ENCODE measurements at regions not wholly inside any gene's neighbourhood (a gene's known extent, or its start where the extent isn't known, plus 50 kb on each side); places are given as distances from the start of the nearest gene placed in this dataset.

- Histone ChIP-seq H3K27me3 (ENCODE audit: low read length) (no peaks in the 10 kb centered on the region), H3K9me3 (ENCODE audit: insufficient read depth, low read length) (no peaks in the 10 kb centered on the region), H2AFZ (ENCODE audit: low read depth, low read length, severe bottlenecking) (no peak overlapping the region), H4K20me1 (ENCODE audit: low read depth, low read length) (no peaks in the 10 kb centered on the region), H3K79me2 (ENCODE audit: insufficient read depth, low read length) (no peaks in the 10 kb centered on the region), H3K9ac (ENCODE audit: low read length) (no peak overlapping the region), H3K4me2 (ENCODE audit: low read depth, low read length, poor library complexity, severe bottlenecking) (no peak overlapping the region), H3K36me3 (ENCODE audit: low read length) (no peaks in the 10 kb centered on the region), H3K4me3 (ENCODE audit: insufficient read depth, low read length, poor library complexity, severe bottlenecking) (no peak overlapping the region), H3K9me2 (replicated peaks; ENCODE audit: insufficient read depth, low read length) (no peaks in the 10 kb centered on the region), H3K27ac (ENCODE audit: low read depth, low read length) (no peak overlapping the region), H3F3A (ENCODE audit: insufficient read depth) (no peaks in the 10 kb centered on the region)
- TF ChIP-seq CTCF (IDR thresholded peaks at IDR 0.05; ENCODE audit: insufficient read depth, low read length, poor library complexity, severe bottlenecking) (no peak), EZH2phosphoT487 (conservative IDR thresholded peaks at IDR 0.05; ENCODE audit: low read length) (no peak)
Measured at GRCh38 chr6:14625173-14625895, 507.8 kb downstream of the CD83 start.

DNA sequence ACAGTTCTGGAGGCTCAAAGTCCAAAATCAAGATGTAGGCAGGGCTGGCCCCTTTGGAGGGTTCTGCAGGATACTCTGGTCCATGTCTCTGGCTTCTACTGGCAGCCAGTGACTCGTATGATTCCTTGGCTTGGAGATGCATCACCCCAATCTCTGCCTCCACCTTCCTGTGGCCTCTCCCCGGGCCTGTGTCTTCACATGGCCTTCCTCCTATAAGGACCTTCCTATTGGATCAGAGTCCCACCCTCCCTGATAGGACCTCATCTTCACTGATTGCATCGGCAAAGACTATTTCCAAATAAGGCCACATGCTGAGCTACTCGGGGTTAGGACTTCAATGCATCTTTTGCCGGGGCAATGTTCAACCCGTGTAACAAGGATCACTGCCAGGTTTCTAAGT, 509.0 kb downstream of the CD83 start:
- Histone ChIP-seq H3K9me3 (ENCODE audit: insufficient read depth, low read length) (no peaks in the 10 kb centered on the region), H3K36me3 (ENCODE audit: low read length) (no peaks in the 10 kb centered on the region), H3K4me3 (ENCODE audit: insufficient read depth, low read length, poor library complexity, severe bottlenecking) (no peak overlapping the region), H2AFZ (ENCODE audit: low read depth, low read length, severe bottlenecking) (no peak overlapping the region), H3K79me2 (ENCODE audit: insufficient read depth, low read length) (no peaks in the 10 kb centered on the region), H4K20me1 (ENCODE audit: low read depth, low read length) (no peaks in the 10 kb centered on the region), H3K9me2 (replicated peaks; ENCODE audit: insufficient read depth, low read length) (no peaks in the 10 kb centered on the region), H3K4me2 (ENCODE audit: low read depth, low read length, poor library complexity, severe bottlenecking) (no peak overlapping the region), H3K9ac (ENCODE audit: low read length) (no peak overlapping the region), H3K27me3 (ENCODE audit: low read length) (no peaks in the 10 kb centered on the region), H3K27ac (ENCODE audit: low read depth, low read length) (no peak overlapping the region), H3F3A (ENCODE audit: insufficient read depth) (no peaks in the 10 kb centered on the region)
- no peak for TF ChIP-seq CTCF (IDR thresholded peaks at IDR 0.05; ENCODE audit: insufficient read depth, low read length, poor library complexity, severe bottlenecking)
- no peak for TF ChIP-seq EZH2phosphoT487 (conservative IDR thresholded peaks at IDR 0.05; ENCODE audit: low read length)

DNA sequence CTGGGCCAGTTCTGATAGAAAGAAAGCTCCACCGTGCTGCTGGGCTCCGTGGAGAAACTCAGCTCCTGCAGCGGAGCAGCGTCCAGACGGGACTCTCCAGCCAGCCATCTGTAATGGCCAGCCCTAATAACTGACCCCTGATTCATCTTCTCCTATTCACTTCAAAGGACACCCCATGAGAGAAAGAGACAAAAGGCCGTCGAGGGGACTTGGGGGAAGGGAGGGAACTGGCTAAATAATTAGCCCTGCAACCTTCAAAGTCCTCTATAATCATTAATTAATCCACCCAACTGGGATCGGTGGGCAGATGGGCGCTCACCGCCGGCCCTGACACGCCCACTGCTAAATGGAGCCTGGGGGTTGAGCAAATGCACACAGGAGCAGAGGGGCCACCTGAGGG, 512.4 kb downstream of the CD83 start:
- Histone ChIP-seq H4K20me1 (ENCODE audit: low read depth, low read length) (no peaks in the 10 kb centered on the region), H3K9ac (ENCODE audit: low read length) (no peak overlapping the region), H2AFZ (ENCODE audit: low read depth, low read length, severe bottlenecking) (no peak overlapping the region), H3K9me3 (ENCODE audit: insufficient read depth, low read length) (no peaks in the 10 kb centered on the region), H3K4me2 (ENCODE audit: low read depth, low read length, poor library complexity, severe bottlenecking) (no peak overlapping the region), H3K36me3 (ENCODE audit: low read length) (no peaks in the 10 kb centered on the region), H3K4me3 (ENCODE audit: insufficient read depth, low read length, poor library complexity, severe bottlenecking) (no peak overlapping the region), H3K27ac (ENCODE audit: low read depth, low read length) (no peak overlapping the region), H3K79me2 (ENCODE audit: insufficient read depth, low read length) (no peaks in the 10 kb centered on the region), H3K27me3 (ENCODE audit: low read length) (no peaks in the 10 kb centered on the region), H3F3A (ENCODE audit: insufficient read depth) (no peaks in the 10 kb centered on the region), H3K9me2 (replicated peaks; ENCODE audit: insufficient read depth, low read length) (no peaks in the 10 kb centered on the region)
- TF ChIP-seq EZH2phosphoT487 (conservative IDR thresholded peaks at IDR 0.05; ENCODE audit: low read length) (no peak), CTCF (IDR thresholded peaks at IDR 0.05; ENCODE audit: insufficient read depth, low read length, poor library complexity, severe bottlenecking) (no peak)
